Activated CD4-positive, CD25-positive, alpha-beta regulatory T cell treated with anti-CD3 and anti-CD28 coated beads, Interleukin-2, amount 50 U/mL, for 16 hours (primary cell): ENCODE measurements at regions not wholly inside any gene's neighbourhood (a gene's known extent, or its start where the extent isn't known, plus 50 kb on each side); places are given as distances from the start of the nearest gene placed in this dataset.

Experiments used
- DNase-seq: peaks from one replicate; pipeline ENCODE4 v3.0.0-alpha.2; 2020; ENCODE audit warnings: low read depth, low spot score

DNA sequence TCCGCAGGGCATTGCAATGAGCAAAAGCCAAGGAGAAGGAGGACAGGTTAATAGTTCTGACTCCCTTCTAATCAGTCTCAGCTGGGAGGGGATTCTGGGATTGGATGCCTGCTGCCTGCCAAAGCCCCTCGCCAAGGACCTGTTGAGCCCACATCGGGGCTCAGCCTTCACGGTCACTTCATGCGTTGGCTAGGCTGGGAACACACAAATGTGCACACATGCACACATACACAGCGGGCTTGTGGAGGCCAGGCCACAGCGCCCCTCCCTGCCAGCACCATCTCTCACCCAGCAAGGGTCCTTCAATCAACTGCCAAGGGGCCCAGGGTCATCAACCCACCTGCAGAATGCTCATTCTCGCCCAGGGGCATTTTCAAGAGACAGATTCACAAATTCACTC, 113.9 kb downstream of the C5orf15 start:
- no peak for DNase-seq

DNA sequence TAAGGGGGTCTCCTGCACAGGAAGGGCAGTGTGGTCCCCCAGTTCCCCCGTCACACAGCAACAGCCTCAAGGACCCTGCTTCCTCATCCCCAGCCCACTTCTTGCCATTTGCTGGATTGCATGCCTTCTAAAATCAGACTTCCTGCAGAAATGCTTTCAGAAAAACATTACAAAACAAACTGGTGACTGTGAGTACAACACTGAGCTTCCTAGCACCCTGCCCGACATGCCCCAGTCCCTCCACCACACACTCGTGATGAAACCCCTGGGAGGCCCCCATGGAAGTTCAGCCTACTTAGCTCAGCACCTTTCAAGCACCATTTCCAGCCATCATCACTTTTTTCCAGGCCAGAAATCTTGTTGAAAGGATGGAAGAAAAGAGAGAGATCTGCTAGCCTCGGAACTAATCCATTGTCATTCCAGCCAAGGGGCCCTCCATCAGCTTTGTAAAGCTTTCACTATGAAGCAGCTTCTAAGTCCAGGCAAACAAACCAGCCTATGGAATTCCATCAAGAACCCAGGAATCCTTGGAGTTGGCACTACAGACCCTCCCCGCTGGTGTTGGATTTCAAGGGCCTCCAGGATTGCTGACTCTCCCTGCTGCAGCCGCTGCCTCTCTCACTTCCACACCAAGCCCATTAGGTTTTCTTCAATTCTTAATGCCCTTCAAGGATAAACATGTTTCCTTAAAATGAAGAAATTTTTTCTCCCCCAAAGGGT, 114.6 kb downstream of the C5orf15 start:
- no peak for DNase-seq

DNA sequence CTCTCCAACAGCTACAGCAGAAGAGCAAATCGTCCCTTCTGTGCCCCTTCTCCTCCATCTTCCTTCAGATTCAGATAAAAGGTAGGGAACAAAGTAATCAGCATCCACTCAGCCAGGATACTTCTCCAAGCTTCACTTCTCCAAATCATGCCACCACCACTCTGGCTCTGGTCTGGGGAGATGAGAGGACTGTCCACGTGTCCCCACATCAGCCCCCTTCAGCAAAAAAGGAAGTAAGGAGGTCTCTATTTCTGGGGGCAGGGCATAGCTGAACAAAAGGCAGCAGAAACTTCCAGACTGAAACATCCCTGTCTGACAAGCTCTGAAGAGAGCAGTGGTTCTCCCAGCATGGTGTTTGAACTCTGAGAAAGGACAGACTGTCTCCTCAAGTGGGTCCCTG, 116.9 kb downstream of the C5orf15 start:
- DNase-seq: no peak

DNA sequence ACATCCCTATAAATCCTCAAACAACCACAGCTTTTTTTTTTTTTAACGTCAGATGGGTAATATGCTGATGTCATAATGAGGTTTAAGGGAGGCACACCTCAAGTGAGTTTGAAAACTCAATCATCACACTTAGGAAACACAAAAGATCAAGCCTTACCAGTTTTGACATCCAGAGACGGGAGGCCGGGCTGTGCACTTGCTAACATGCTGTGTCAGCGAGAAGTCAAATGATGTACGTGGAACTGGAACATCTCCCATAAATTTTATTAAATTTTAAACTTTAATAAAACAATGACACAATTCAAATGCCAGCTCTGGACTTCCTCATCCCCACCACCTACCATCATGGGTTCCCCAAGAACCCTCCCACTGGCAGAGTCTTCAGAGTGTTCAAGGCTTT, 117.6 kb downstream of the C5orf15 start:
- DNase-seq: no peak

DNA sequence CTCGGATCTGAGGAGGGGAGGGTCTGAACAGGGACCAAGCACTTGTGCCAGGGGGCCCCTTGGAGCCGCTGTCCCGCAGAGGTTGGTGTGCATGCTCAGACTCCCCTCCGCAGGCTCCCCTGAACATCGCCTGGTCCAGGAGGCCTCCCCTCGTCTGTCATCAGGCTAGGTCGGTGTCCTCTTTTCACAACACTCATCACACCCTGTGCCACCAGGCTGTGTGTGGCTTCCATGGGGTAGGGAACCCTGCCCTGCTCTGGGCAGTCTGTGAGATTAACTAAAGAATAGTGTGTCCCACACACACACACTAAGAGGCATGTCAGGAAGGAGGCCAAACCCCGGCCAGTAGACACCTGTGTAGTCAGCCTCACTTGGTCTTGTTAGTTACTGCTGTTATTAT, 119.3 kb downstream of the C5orf15 start:
- no peak for DNase-seq

DNA sequence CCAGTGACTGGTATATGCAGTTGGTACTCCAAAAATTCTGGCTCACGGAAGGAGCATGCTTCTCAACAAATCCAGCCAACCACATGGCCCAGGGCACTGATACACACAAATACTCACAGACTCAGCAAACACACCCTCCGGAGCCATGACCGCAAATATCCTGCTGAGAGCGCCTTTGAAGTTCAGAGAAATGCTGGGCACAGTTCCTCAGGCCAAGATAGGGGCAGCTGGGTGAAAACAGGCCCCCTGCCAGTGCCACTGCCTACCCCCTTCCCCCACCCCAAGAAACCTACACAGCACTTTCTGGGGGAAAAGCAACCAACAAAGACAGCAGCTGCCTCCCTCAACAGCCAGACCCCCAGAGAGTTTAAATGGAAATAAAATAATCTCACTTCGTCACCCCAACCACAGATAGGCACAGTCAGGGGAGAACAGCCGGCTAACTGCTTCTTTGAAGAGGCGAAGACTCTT, 120.0 kb downstream of the C5orf15 start:
- DNase-seq: no peak

DNA sequence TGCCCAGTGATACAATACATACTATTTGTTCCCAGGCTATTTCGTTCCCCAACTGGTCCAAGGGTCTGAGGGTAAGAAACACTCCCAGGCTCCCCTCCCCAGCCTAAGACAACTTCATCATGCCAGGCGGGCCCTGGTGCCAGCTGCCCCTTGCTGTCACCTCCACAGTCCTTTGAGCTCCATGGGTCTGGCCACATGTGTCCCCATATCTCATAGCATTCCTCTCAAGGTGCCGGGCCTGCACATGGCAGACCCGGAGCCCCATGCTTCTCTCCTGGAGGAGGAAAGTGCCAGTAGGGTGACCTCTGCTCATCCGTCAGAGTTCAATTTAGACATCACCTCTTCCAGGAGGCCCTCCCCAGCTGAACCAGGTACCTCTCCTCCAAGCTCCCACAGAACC, 120.5 kb downstream of the C5orf15 start:
- DNase-seq: no peak

DNA sequence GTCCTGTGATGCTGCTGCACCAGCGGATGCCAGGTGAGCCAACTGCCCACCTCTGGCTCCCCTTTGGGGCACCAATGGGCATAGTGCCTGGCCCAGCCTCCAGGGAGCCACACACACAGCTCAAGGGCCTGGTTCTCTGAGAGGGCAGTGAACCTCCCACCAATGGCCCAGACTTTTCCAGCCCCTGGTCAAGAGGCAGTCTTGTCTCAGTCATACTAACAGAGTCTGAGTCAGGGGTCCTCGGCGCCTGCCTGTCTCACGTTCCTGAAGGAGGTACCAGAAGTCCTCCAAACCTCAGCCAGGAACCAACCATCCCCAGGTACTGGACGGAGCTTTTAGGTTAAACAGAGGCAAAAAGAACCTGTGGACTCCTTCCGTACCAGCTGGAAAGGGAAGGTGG, 121.1 kb downstream of the C5orf15 start:
- DNase-seq: no peak

DNA sequence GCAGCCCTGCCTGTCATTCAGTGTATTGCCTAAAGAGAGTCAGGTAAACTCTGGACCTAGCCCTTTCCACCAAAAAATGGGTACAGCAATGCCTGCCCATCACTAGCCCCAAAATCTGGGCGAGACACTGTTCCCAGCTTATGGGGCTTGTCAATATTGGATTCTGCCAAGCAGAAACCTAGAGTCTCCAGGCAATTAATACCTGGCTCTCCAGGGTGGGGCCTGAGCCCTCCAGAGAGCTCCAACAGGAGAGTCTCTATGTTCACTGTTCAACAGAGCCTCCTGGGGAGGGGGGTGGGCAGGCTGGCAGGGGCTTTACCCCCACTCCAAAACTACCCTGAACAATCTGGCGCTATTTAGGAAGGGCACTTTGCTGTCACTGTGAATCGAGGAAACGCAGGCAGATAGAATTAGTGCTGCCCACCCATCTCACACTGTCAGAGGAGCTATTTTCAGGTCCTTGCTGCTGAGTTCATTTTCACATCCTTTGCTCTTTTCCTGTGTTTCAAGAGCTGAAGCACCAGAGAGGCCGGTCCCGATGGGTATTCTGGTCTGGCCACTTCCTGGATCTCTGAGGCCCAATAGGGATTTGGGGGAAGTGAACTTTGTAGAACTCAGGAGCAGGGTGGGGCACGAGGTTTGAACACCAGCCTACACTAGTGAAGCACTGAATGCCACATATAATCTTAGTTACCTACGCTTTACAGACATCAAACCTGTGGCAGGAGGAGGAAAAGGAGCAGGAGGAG, 121.8 kb downstream of the C5orf15 start:
- DNase-seq: no peak

DNA sequence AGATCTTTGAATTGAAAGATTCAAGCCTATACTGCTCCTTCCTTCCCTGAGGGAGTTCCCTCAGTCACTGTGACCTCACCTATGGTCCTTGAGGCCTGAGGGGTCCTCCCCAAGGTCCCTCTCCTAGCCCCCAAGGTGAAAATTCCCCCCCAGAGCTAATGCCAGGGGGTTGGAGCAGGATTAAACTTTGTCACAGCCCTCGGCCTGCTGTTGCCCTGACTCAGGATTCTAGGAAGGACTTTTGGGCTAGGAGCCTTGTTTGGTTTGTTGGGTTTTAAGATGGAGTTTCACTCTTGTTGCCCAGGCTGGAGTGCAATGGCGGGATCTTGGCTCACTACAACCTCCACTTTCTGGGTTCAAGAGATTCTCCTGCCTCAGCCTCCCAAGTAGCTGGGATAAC, 123.2 kb downstream of the C5orf15 start:
- DNase-seq: no peak

DNA sequence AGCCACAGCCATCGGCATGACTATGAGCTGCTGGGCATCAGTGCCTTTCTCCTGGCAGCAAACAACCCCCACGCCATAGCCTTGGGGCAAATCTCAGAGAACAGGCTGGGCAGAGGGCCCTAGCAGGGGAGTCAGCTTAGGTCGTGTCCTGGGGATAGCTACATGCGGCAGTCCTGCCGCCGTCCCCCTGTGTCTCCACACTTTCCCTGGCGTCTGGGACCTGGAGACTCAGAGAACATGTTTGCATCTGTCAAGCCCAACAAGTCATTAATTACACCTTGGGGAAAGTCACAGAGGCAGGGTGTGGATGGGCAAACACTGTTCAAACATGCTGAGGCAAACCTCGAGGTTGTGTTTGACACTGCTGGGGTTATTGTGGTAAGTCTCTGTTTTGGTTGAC, 123.6 kb downstream of the C5orf15 start:
- no peak for DNase-seq

DNA sequence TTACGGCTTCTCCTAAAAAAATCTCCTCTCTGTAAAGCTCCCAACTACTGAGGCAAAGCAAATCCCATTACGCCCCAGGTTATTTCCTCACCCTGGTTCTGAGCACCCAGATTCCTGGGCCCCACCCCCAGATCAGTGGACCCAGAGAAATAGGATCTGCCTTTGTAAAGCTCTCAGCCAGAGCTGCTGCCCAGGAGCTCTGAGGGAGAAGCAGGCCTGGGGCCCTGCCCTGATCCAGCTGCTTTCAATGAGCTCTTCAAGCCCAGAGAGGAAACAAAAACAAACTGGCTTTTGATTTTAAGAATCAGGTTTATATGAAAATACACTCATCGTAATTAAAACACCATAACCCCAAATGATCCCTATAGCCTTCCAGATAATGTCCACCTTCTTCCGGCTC, 124.5 kb downstream of the C5orf15 start:
- no peak for DNase-seq

DNA sequence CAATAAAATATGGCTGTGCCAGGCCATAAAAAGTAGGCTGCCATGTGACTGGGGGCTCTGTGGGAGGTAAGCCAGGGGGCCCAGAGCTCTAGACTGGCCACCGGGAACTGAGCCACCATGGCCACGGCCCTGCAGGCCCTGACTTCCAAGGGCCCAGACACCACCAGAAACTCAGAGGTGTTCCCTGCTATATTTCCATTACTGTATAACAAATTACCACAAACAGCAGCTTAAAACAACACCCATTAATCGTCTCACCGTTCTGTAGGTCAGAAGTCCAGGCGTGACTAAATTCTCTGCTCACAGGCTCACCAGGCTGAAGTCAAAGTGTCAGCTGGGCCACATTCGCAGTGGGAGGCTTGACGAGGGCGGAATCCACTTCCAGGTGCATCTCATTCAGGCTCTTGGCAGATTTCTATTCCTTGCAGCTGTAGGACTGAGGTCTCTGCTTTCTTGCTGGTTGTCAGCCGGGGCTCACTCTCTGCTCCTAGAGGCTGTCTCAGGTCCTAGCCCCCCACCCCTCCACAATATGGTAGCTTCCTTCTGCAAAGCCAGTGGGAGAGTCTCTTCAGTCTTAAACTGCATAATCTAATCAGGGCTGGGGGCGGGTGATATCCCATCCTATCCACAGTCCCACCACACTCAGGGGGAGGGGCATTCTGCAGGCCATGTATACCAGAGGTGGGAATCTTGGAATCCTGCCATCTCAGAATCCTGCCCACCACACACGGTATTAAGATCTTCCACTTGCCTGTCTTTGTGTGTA, 125.4 kb downstream of the C5orf15 start:
- no peak for DNase-seq

DNA sequence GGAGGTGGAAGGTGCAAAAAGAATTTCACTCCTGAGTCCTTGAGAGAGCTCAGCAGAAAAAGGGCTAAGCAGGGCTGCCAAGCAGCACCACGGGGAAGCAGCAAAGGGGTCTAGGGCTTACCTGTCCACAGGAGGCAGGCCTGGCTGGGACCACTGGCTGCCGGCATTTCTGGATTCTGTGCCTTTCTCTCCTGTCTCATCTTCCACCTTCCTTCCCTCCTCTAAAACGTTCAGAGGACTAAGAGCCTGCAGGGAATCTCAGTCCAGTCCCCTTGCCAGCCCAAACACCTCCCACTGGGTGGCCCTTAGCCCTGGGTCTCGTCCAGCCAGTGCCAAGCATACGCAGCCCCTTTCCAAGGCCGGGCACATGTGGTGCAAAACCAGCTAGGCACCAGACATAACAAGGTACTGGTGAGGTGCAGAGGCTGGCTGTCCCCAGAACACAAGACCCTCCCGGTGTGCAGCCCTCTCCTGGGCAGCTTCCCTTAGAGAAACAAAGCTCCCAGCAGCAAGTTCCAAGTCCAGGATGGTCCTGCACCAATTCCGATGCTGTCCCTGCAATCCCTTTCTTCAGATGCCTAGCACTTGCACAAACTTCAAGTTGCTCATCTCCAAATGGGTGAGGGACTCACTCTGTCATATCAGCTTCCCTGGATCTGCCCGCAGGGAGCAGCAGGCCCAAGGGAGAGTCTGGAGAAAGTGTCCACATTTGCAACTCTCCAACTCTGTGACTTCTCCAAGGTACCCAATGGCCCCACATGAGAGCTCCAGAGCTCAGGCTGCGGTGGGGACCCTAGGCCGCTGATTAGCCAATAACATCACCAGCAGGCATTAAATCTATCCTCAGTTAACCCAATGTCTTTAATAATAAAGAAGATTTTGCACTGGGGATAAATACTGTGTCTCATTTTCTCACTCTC, 126.3 kb downstream of the C5orf15 start:
- no peak for DNase-seq

DNA sequence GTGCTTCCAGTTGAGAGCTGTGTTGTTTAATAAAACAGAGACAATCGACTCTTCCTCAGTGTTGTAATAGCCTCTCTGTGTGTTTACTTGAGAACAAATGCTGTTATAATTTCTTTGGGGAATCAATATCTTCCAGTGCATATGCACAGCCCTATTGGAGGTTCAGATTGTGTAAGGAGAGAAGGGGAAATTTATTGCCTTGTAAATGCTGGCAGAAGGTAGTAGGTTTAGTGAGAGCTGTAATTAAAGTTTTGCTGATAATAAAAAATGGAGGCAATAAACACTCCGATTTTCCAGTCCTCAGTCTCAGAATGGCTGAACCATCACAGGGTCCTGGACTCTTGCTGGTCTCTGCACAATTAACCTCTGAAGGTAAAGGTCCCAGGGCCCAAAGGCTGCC, 128.3 kb downstream of the C5orf15 start:
- no peak for DNase-seq

DNA sequence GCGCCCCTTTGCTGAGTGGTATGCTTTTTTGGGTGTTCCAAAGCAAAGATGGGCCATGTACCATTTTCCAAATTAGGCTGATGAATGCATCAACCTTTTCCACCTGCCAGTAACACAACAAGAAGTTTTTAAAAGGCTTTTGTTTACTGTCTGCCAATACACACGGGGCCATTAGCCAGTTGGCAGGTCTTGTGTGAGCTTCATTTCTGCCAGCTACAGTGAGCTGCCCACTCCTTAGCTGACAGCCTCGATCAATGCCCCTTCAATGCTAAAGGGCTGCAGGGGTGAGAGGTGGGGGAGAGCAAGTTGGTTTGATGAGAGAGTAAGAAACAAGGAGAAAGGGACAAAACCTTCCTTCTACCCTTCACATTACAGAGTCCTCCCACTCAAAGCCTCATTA, 128.7 kb downstream of the C5orf15 start:
- DNase-seq: no peak

DNA sequence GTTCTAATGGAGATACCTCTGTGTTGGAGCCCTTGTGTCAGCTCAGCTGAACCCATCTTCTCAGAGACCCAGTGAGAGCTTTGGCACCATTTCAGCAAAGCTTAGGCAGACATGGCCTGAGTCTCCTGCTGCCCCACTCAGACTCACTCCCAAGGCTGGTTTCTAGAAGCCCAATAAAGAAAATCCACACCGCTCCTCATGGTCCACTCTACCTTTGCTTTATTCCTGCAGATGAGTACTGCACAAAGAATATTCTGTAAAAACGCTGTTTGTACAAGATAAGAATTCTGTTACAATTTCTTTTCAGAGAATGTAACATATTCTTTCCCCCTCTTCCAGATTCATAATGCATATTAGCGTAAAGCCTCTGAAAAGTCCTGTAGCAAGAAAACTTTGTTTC, 129.3 kb downstream of the C5orf15 start:
- no peak for DNase-seq

DNA sequence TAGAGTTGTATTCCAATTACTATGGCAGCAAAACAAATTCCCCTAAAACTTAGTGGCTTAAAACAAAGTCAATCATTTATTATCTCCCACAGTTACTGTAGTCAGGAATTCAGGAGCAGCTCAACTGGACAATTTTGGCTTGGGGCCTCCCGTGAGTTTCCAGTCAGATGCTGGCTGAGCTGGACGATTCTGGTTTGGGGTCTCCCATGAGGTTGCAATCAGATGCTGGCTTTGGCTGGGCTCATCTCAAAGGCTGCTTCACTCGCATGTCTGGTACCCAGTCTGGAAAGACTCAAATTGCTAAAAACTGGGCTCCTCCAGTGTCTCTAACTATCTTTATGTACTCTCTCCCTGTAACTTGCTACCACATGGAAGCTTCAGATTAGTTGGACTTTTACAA, 130.1 kb downstream of the C5orf15 start:
- no peak for DNase-seq

DNA sequence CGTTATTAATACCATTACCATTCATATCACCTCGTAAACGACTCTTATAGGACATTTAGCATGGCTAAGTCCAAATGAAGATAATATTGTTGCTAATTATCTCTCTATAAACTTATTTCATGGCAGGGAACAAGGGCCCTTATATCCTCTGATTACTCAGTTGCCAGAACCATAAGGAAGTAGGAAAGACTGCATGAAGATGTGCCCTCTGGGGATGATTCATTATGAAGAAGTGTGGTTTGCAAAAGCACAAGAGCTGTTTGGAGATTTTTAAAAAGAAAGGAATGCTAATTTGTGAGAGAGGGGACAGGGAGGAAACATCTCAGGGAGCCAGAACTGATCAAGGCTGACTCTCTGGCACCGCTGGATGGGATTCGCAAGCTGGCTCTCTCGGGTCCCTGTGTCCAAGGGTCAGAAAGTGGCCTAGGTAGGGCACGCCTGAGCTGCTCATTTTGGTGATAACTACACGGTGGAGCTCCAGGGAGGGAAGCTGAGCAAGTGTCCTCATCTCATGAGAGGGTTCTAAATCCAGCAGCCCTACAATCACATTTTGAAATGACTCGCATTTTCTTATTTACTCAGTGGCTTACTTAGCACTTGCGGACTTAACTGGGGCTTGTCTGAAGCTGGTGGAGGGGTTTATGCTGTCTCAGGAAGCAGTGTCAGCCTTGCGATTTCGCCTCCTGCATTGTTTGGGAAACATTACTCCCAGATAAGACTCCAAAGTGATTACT, 136.8 kb downstream of the C5orf15 start:
- no peak for DNase-seq

DNA sequence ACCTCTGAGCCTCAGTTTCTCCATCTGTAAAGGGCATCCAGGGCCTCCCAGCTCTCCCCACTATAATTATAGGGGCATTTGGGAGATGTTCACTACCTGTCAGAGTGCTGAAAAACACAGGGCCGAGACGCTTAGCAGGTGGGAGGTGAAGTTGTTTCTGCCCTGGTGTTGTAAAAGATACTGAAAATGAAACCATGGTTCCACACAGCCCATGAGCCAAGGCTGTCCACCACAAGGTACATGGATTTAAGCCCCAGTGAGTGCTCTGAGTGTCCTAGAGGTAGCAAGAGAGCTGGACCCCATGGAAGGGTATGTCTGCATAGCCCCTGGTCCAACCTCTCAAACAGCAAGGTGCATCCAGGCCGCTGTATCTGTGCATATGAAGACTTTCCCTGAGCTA, 137.5 kb downstream of the C5orf15 start:
- DNase-seq: no peak

DNA sequence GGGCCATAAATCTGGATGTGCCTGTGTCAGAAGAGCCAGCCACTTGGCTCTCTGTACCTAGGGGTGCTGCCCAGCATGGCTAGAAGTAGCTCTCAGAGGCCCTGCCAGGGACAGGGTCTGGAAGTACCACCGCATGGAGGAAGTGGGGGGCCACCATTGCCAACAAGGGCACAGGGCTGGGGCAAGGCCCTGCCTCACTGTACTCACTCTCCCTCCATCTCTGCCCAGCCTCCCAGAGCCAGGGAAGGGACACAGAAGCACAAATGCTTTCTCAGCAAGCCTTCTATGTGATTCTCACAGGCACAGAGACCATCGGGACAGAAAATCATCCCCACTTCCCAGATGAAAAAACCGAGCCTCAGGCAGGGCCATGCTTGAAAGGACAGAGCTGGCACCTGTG, 138.1 kb downstream of the C5orf15 start:
- no peak for DNase-seq
